ENCODE measurements at regions not wholly inside any gene's neighbourhood (a gene's known extent, or its start where the extent isn't known, plus 50 kb on each side); places are given as distances from the start of the nearest gene placed in this dataset.
"Not testable (repeated sequence)": the region's sequence is repeated elsewhere in the genome, so short reads cannot be mapped to it uniquely, and the experiment has no call there.

- Histone ChIP-seq H3K27me3 (no peaks in the 10 kb centered on the region), H3K9me3 (no peaks in the 10 kb centered on the region), H3K36me3 (no peaks in the 10 kb centered on the region), H3K4me3 (no peak overlapping the region), H3K4me1 (peaks cover 5% of the 10 kb centered on the region), H3K27ac (no peak overlapping the region)
- TF ChIP-seq, protein P1, sequence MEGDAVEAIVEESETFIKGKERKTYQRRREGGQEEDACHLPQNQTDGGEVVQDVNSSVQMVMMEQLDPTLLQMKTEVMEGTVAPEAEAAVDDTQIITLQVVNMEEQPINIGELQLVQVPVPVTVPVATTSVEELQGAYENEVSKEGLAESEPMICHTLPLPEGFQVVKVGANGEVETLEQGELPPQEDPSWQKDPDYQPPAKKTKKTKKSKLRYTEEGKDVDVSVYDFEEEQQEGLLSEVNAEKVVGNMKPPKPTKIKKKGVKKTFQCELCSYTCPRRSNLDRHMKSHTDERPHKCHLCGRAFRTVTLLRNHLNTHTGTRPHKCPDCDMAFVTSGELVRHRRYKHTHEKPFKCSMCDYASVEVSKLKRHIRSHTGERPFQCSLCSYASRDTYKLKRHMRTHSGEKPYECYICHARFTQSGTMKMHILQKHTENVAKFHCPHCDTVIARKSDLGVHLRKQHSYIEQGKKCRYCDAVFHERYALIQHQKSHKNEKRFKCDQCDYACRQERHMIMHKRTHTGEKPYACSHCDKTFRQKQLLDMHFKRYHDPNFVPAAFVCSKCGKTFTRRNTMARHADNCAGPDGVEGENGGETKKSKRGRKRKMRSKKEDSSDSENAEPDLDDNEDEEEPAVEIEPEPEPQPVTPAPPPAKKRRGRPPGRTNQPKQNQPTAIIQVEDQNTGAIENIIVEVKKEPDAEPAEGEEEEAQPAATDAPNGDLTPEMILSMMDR (IDR thresholded peaks at IDR 0.05), result no peak
- TF ChIP-seq POLR2A (IDR thresholded peaks at IDR 0.05), result no peak
- no peak for TF ChIP-seq EP300 (IDR thresholded peaks at IDR 0.05)
- no peak for TF ChIP-seq POLR2AphosphoS5 (IDR thresholded peaks at IDR 0.05)
- no peak for DNase-seq (ENCODE audit: low spot score in 2 of 2)
Observed at GRCh38 chr4:86512631-86513030, 81.5 kb upstream of the PTPN13 start.

GRCh38 chr4:86515963-86516362 is 78.2 kb upstream of the PTPN13 start:
- DNase-seq (ENCODE audit: low spot score in 2 of 2); H3K27ac ChIP-seq; H3K9me3 ChIP-seq; H3K4me1 ChIP-seq; H3K4me3 ChIP-seq; H3K27me3 ChIP-seq; H3K36me3 ChIP-seq: not testable (repeated sequence)
- 87% methylated on average over 1 of the region's 1 CpG for WGBS

GRCh38 chr4:86521373-86521969 is 72.6 kb upstream of the PTPN13 start:
- Histone ChIP-seq H3K9me3 (peaks cover 3% of the 10 kb centered on the region), H3K36me3 (no peaks in the 10 kb centered on the region), H3K27me3 (no peaks in the 10 kb centered on the region), H3K4me1 (no peaks in the 10 kb centered on the region), H3K27ac (no peak overlapping the region), H3K4me3 (no peak overlapping the region)
- TF ChIP-seq POLR2AphosphoS5 (IDR thresholded peaks at IDR 0.05), result no peak
- TF ChIP-seq EP300 (IDR thresholded peaks at IDR 0.05), result no peak
- TF ChIP-seq, protein P1 (IDR thresholded peaks at IDR 0.05), result no peak
- TF ChIP-seq POLR2A (IDR thresholded peaks at IDR 0.05), result no peak
- DNase-seq (ENCODE audit: low spot score in 2 of 2), result no peak
- 82% methylated on average over 3 of the region's 3 CpGs for WGBS

GRCh38 chr4:86522349-86522748 is 71.8 kb upstream of the PTPN13 start:
- H3K9me3 ChIP-seq, result peaks cover 3% of the 10 kb centered on the region
- 50% methylated on average over 4 of the region's 4 CpGs for WGBS
- no peaks in the 10 kb centered on the region for H3K36me3 ChIP-seq
- no peak for TF ChIP-seq POLR2A (IDR thresholded peaks at IDR 0.05)
- TF ChIP-seq, protein P1 (IDR thresholded peaks at IDR 0.05), result peak in 1 of 2 donors; percentile 9
- H3K4me3 ChIP-seq, result no peak overlapping the region
- no peaks in the 10 kb centered on the region for H3K4me1 ChIP-seq
- H3K27me3 ChIP-seq, result no peaks in the 10 kb centered on the region
- DNase-seq (ENCODE audit: low spot score in 2 of 2), result no peak
- no peak overlapping the region for H3K27ac ChIP-seq

DNA sequence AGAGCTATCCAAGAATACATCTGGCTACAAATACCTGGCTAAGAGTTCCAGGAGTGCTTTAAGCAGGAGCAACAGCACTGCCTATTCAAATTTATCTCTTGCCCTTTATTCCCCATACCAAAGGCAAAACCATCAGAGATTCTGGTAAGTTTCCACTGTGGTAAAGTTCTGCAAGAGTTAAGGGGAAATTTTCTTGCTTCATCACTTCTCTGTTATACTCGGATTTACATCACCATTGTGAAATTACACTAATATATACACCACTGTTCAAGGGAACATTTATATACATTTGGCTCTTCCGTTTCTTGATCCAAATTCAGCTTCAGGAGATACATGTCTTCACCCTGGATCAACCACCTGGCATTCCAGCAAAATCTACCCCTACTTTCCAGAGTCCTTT is 70.8 kb upstream of the PTPN13 start:
- H3K4me1 ChIP-seq, result no peaks in the 10 kb centered on the region
- H3K27me3 ChIP-seq, result no peaks in the 10 kb centered on the region
- no peaks in the 10 kb centered on the region for H3K36me3 ChIP-seq
- H3K9me3 ChIP-seq, result peaks cover 3% of the 10 kb centered on the region
- no peak overlapping the region for H3K27ac ChIP-seq
- DNase-seq (ENCODE audit: low spot score in 2 of 2), result no peak
- 71% methylated on average over 2 of the region's 2 CpGs for WGBS
- H3K4me3 ChIP-seq, result no peak overlapping the region
- TF ChIP-seq EP300 (IDR thresholded peaks at IDR 0.05), result no peak
- TF ChIP-seq, protein P1 (IDR thresholded peaks at IDR 0.05), result no peak
- TF ChIP-seq POLR2AphosphoS5 (IDR thresholded peaks at IDR 0.05), result no peak
- TF ChIP-seq POLR2A (IDR thresholded peaks at IDR 0.05), result no peak

DNA sequence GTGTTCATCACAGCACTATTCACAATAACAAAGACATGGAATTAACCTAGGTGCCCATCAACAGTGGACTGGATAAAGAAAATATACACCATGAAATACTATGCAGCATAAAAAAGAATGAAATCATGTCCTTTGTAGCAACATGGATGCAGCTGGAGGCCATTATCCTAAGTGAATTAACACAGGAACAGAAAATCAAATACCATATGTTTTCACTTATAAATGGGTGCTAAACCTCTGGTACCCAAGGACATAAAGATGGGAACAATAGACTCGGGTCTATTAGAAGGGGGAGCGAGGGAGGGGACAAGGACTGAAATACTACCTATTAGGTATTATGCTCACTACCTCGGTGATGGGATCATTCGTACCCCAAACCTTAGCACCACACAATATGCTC is 66.4 kb upstream of the PTPN13 start:
- DNase-seq (ENCODE audit: low spot score in 2 of 2); H3K27ac ChIP-seq; H3K4me1 ChIP-seq; H3K4me3 ChIP-seq; H3K9me3 ChIP-seq; H3K27me3 ChIP-seq; H3K36me3 ChIP-seq: not testable (repeated sequence)
- 84% methylated on average over 4 of the region's 4 CpGs for WGBS

Measured in suprapubic skin (tissue), 4 donors.